Effector memory CD8-positive, alpha-beta T cell (primary cell): ENCODE measurements at regions not wholly inside any gene's neighbourhood (a gene's known extent, or its start where the extent isn't known, plus 50 kb on each side); places are given as distances from the start of the nearest gene placed in this dataset.

Experiments
- ATAC-seq: fragments of 150-1000 bp; cut with Tn5 transposase; replicated peaks from 2 replicates; pipeline ENCODE4 v1.10.0; 2021; ENCODE audit warnings: mild to moderate bottlenecking, moderate library complexity
- DNase-seq, 3 experiments: peaks; one replicate each; pipeline ENCODE4 v3.0.0; 2021
- H3K27ac Mint-ChIP-seq, 2 donors: one replicate each; pipeline ENCODE4 v1.8.0; 2022; ENCODE audit warnings: mild to moderate bottlenecking in 2 of 2, mixed read lengths in 2 of 2, moderate library complexity in 2 of 2
- H3K27me3 Mint-ChIP-seq, 2 donors: one replicate each; pipeline ENCODE4 v1.8.0; 2022; ENCODE audit warnings: mixed read lengths in 2 of 2
- H3K36me3 Mint-ChIP-seq: one replicate; pipeline ENCODE4 v1.8.0; 2022; ENCODE audit warnings: mild to moderate bottlenecking, moderate library complexity, mixed read lengths; ENCODE audit not compliant: insufficient read depth
- H3K4me1 Mint-ChIP-seq, 2 donors: one replicate each; pipeline ENCODE4 v1.8.0; 2022; ENCODE audit warnings: low read depth in 2 of 2, mixed read lengths in 2 of 2
- H3K4me3 Mint-ChIP-seq, 2 donors: one replicate each; pipeline ENCODE4 v1.8.0; 2022; ENCODE audit warnings: mild to moderate bottlenecking in 2 of 2, mixed read lengths in 2 of 2, moderate library complexity in 2 of 2
- H3K9me3 Mint-ChIP-seq, 2 donors: one replicate each; pipeline ENCODE4 v1.8.0; 2022; ENCODE audit warnings: mixed read lengths in 2 of 2

DNA sequence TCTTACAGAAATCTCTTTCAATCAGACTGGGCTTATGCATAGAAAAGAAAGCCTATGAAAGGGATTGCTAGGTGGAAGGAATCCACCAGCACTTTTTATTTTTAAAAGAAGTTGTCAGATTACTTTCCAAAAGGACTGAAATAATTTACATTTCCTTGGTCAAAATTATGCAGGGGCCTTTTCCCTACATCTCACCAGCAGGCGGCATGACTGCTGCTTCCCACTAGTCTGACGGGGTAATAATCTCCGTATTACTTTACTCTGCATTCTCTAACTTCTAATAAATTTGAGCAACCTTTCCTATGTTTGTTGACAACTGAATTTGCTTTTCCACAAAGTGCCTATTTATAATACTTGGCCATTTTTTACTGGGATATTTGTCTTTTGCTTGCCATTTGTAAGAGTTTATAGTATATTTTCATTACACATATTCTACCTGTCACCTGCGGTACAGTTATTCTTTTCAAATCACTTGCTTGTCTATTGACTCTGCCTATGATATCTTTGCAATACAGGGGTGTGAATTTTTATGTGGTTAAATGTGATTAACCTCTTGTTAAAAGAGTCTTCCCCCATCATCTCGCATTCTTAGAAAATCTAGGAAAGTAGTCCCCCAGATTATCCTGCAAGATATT is 51.9 kb upstream of the USP47 start:
- H3K27me3 Mint-ChIP-seq, result peaks cover 0 to 23% of the 10 kb centered on the region in 2 donors
- no peaks in the 10 kb centered on the region for H3K9me3 Mint-ChIP-seq
- DNase-seq, result no peak

DNA sequence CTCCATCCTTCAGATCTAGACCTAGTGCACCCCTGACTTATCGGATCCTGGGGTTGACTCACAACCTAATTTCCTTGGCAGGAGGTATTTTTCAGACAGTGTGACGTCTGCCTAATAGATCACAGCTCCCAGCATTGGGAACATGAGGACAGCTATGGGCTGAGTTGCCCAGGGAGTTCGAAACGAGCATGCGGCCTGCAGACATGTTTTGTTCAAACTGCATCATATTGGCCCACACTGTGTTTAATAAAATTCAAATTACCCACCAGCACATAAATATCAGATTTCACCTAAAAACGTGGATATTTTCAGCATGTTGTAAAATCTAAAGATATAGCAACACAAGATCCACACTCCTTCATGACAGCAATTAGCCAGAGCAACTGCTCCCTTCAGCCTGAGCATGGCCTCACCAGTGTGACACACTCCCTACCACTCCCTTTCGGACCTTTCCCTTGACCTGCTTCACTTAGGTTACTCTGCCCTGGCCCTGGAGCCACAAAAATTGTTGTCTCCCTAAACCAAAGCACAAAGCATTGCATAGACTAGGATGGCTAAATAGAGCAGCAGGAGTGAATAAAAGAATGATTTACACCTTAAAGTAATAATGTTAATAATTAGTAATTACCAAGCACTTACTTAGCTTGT is 53.6 kb upstream of the USP47 start:
- Mint-ChIP-seq H3K36me3 (no peaks in the 10 kb centered on the region), H3K4me3 (no peak overlapping the region)

More for the DNA sequence above, 51.9 kb upstream of the USP47 start:
- Mint-ChIP-seq H3K4me1 (no peaks in the 10 kb centered on the region), H3K36me3 (no peaks in the 10 kb centered on the region), H3K27ac (no peak overlapping the region), H3K4me3 (no peak overlapping the region)
- no peak for ATAC-seq

DNA sequence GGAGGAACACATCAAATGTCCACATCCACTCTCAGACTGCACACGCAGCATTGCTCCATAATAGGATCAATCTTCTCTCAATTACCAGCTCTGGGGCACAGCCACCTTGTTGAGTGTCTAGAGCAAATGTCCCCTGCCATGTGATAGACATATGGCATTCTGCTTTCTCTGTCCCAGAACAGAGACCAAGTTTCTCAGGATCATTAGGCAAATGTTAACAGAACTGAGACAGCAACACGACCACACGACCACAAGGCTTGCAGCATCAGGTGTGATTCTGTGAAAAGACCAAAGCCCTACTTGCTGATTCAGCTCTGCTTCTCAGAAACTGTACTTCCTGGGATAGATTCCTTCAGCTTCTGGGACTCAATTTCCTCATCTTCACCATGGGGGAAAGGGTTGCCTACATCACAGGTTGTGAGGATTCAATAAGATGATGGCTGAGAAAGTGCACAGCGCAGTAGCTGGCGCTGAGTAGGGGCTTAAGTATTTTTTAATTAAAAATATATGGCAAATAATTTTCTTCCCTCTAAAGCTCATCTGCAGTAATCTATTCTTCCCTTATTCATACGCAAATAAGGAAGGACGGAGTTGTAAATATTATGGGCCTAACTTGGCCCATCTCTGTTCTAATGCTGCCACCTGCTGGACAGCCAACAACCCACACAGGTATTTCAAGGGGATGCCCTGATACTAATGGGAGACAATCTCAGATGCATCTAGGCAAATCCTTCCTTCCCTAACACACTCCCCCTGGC is 54.3 kb upstream of the USP47 start:
- no peaks in the 10 kb centered on the region for H3K4me1 Mint-ChIP-seq

More for the DNA sequence above, 53.6 kb upstream of the USP47 start:
- ATAC-seq, result no peak
- no peak overlapping the region for H3K27ac Mint-ChIP-seq
- no peaks in the 10 kb centered on the region for H3K9me3 Mint-ChIP-seq
- peaks cover 12 to 22% of the 10 kb centered on the region in 2 donors for H3K27me3 Mint-ChIP-seq
- H3K4me1 Mint-ChIP-seq, result no peaks in the 10 kb centered on the region
- DNase-seq, result no peak

DNA sequence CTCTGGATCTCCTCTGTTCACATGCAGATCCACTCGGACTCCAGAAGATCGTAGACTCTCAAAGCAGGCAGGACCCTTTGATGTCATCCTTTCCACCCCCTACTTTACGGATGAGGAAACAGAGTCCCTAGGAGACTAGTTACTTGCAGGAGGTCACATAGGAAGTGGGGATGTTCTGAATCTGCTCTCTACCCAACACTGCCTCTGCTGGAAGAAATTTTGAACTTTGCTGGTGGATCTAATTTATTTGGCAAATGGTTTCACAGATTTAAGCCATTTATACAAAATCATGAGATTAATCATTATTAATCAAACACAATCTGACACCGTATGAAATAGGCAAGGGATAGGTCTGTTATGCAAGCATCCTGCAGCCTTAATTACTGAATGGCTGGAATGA is 55.0 kb upstream of the USP47 start:
- H3K27ac Mint-ChIP-seq, result no peak overlapping the region
- H3K9me3 Mint-ChIP-seq, result no peaks in the 10 kb centered on the region
- peaks cover 14 to 22% of the 10 kb centered on the region in 2 donors for H3K27me3 Mint-ChIP-seq
- DNase-seq, result no peak
- no peaks in the 10 kb centered on the region for H3K36me3 Mint-ChIP-seq
- H3K4me3 Mint-ChIP-seq, result no peak overlapping the region
- no peaks in the 10 kb centered on the region for H3K4me1 Mint-ChIP-seq
- no peak for ATAC-seq

More for the DNA sequence above, 54.3 kb upstream of the USP47 start:
- Mint-ChIP-seq H3K27ac (no peak overlapping the region), H3K4me3 (no peak overlapping the region), H3K9me3 (no peaks in the 10 kb centered on the region), H3K27me3 (peaks cover 14 to 22% of the 10 kb centered on the region in 2 donors), H3K36me3 (no peaks in the 10 kb centered on the region)
- ATAC-seq (peak; percentile 87), DNase-seq (peak; percentile 65 to 66 (median 65))

DNA sequence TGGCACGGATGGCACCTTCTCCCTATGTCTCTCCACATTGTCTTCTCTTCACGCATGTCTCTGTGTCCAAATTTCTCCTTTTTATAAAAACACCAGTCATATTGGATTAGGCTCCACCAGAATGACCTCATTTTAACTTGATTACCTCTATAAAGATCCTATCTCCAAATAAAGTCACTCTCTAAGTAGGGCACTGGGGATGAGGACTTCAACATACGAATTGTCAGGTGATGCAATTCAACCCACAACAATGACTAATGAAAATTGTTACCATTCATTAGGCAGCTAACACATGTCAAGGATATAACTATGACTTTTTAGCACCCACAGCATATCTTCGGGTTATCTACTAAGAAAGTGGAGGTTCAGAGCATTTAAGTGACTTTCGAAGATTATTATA is 55.5 kb upstream of the USP47 start:
- H3K4me3 Mint-ChIP-seq, result no peak overlapping the region
- H3K27ac Mint-ChIP-seq, result no peak overlapping the region
- peaks cover 19 to 25% of the 10 kb centered on the region in 2 donors for H3K27me3 Mint-ChIP-seq
- no peaks in the 10 kb centered on the region for H3K4me1 Mint-ChIP-seq
- ATAC-seq (no peak), DNase-seq (no peak)
- H3K9me3 Mint-ChIP-seq, result no peaks in the 10 kb centered on the region
- H3K36me3 Mint-ChIP-seq, result no peaks in the 10 kb centered on the region

DNA sequence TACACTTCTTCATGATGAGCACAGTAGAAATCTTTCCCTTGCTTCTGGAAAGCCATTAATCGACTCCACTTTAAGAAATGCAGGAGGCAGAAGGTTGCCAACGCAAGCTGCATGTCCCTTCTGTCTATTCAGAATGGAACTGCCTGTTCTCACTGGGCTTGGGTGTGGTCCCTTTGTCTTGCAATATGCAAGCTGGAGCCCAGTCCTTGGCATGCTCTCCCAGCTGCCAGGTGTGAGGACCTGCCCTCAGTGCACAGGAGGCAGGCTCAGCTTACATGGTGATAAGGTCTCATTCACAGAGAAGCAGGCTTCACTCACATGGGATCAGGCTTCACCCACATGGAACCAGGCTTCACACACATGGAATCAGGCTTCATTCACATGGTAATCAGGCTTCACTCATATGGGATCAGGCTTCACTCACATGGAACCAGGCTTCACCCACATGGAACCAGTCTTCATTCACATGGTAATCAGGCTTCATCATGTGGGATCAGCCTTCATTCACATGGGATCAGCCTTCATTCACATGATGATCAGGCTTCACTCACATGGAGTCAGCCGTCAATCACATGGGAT is 59.2 kb upstream of the USP47 start:
- Mint-ChIP-seq H3K4me1 (no peaks in the 10 kb centered on the region), H3K36me3 (no peaks in the 10 kb centered on the region), H3K9me3 (no peaks in the 10 kb centered on the region), H3K27me3 (peaks cover 37 to 46% of the 10 kb centered on the region in 2 donors), H3K4me3 (no peak overlapping the region), H3K27ac (no peak overlapping the region)
- ATAC-seq, result no peak
- no peak for DNase-seq

DNA sequence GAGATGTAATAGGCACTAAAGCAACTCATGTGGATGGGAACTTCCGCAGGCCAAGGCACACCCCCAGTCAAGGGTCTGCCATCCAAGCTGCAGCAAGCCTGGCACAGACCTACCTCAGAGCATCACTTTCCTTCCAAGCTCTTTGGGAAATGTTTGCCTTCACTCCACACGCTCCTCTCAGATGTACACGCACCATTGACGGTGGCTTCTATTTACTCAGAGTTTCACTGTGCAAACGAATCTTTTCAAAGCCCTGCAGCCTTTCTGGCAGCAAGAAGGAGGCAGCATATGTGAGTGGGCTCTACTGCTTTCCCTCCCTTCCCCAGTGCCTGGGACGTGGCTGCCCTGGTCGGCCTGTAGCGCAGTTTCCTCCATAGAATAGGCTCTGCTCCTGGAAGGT is 60.9 kb upstream of the USP47 start:
- no peak for DNase-seq
- Mint-ChIP-seq H3K27me3 (peaks cover 39 to 56% of the 10 kb centered on the region in 2 donors), H3K36me3 (no peaks in the 10 kb centered on the region), H3K4me1 (no peaks in the 10 kb centered on the region), H3K27ac (no peak overlapping the region), H3K9me3 (no peaks in the 10 kb centered on the region), H3K4me3 (no peak overlapping the region)
- ATAC-seq, result no peak

DNA sequence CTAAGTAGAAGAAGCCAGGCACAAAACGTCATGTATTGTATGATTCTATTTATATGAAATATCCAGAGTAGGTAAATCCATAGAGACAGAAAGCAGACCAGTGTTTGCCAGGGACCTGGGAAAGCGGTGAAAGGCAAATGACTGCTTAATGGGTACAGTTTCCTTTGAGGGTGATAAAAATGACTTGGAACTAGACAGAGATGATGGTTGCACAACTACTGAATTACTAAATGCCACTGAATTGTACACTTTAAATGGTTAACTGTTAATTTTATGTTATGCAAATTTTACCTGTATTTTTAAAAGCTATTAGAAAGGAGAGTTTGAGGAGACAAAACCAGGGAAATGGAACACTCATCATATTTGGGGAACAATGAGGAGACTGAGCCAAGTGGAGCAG is 61.8 kb upstream of the USP47 start:
- no peaks in the 10 kb centered on the region for H3K36me3 Mint-ChIP-seq
- H3K9me3 Mint-ChIP-seq, result no peaks in the 10 kb centered on the region
- peaks cover 48 to 56% of the 10 kb centered on the region in 2 donors for H3K27me3 Mint-ChIP-seq
- H3K4me3 Mint-ChIP-seq, result no peak overlapping the region
- no peak for ATAC-seq
- no peak overlapping the region for H3K27ac Mint-ChIP-seq
- no peak for DNase-seq
- H3K4me1 Mint-ChIP-seq, result no peaks in the 10 kb centered on the region

DNA sequence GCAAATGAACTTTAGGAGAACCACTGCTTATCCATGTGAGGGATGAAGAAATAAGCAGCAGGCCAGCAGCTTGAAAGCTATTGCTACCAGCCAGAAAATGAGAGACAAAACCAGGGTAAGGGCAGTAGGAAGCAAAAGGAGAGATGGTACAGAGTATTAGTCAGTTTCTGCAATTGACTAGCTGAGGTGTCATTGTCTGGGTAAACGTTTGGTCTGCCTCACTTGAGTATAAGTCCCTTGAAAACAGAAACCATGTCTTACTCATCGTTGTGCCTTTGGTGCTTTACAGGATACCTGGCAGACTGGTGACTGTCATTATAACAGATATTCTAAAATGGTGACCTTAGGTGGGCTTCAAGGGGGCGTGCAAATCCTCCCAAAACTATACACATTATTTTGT is 63.9 kb upstream of the USP47 start:
- Mint-ChIP-seq H3K36me3 (no peaks in the 10 kb centered on the region), H3K4me1 (no peaks in the 10 kb centered on the region), H3K4me3 (no peak overlapping the region)

DNA sequence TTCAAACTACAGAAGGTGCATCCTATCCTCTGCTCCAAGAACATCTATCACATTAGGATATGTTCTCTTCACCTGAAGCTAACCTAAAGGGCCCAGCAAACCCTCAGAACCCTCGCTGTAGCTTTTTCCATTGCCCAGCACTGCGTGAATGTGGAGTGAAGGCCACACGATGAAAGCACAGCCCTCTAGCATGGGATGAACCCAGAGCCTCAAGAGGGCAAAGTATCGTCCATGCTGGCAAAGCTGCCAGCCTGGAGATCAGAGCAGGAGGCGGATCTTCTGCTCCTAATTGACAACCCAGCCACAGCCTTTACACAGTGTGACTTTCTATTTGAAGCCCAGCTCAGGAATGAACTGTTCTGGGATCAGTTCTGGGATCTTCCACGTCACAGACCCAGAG is 65.1 kb upstream of the USP47 start:
- Mint-ChIP-seq H3K4me3 (no peak overlapping the region), H3K9me3 (no peaks in the 10 kb centered on the region), H3K4me1 (no peaks in the 10 kb centered on the region), H3K27ac (no peak overlapping the region), H3K36me3 (no peaks in the 10 kb centered on the region), H3K27me3 (peaks cover 47 to 48% of the 10 kb centered on the region in 2 donors)
- DNase-seq, result no peak
- no peak for ATAC-seq

More for the DNA sequence above, 63.9 kb upstream of the USP47 start:
- no peak overlapping the region for H3K27ac Mint-ChIP-seq
- H3K27me3 Mint-ChIP-seq, result peaks cover 47 to 49% of the 10 kb centered on the region in 2 donors
- ATAC-seq (no peak), DNase-seq (no peak)
- H3K9me3 Mint-ChIP-seq, result no peaks in the 10 kb centered on the region

DNA sequence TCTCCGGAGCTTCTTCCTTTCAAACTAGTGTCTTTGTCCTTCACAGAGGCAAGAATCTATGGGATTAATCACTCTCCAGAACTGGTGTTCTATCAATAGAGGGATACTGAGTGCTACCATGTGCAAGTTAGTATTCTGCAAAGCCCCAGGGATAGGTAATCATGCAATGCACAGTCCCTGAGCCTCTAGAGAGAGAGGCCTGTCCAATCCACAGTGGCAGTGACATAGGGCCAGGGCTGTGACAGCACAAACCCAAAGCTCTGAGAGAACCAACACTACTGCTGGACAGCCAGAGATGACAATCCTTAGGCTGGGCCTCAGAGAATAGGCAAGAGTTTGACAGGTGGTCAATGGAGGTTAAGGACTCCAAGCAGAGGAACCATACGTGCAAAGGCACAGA is 66.8 kb upstream of the USP47 start:
- Mint-ChIP-seq H3K27me3 (peaks cover 42 to 51% of the 10 kb centered on the region in 2 donors), H3K4me1 (no peaks in the 10 kb centered on the region), H3K4me3 (no peak overlapping the region), H3K36me3 (no peaks in the 10 kb centered on the region), H3K27ac (no peak overlapping the region), H3K9me3 (no peaks in the 10 kb centered on the region)
- ATAC-seq (no peak), DNase-seq (no peak)

DNA sequence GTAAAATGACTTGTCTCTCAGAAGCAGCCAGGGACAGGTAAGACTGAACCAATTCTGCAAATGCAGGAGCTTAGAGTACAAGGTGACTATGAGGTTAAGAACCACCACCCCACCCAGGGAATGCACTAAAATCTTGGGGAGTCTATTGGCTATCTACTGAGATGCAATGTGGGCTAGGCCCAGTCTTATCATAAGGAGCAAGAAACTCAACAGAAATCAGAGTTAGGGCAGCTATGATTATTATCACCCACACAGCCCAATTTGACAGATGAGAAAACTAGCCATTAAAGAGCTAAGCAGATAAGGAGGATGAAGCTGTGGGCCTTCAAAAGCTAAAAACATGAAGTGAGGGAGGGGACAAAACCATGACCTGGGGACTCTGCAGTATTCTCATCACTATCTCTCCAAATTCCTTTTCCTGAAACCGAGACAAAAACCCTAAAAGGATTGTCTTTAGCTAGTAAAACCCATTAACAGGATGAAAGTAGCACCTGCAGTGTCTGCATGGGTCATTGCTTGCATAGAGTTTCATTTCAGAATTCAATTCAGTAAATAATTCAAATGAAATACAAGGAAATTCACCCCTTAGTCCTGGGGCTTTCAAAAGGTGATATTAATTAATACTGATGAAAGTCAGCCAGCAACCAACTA is 68.8 kb upstream of the USP47 start:
- Mint-ChIP-seq H3K9me3 (no peaks in the 10 kb centered on the region), H3K36me3 (no peaks in the 10 kb centered on the region), H3K27ac (no peak overlapping the region), H3K27me3 (peaks cover 42 to 52% of the 10 kb centered on the region in 2 donors), H3K4me1 (no peaks in the 10 kb centered on the region), H3K4me3 (no peak overlapping the region)
- ATAC-seq (no peak), DNase-seq (no peak)

DNA sequence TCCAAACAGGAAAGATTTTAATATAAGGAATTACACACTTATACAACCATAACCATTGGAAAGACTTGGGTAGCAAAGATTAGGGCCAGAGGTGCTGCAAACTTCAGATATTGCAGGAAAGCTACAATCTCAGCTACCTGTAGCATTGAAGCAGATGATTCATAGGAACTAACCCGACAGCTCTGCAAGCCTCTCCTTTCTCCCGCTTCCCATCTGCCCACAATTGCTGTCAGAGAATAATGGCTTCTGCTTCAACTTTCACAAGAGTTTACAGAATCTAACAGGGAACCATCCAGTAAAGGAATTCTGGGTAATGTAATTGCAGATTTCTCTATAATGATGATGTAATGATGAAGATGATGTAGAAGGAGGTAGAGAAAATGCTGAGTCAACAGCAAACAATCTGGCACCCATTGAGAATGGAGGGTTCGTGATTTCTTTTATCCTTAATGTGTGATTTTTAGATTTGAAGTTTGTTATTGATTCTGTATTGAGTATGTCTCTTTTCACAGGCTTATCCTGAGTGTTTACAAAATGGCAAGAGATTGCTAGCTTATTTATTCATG is 70.8 kb upstream of the USP47 start:
- Mint-ChIP-seq H3K27ac (no peak overlapping the region), H3K4me3 (no peak overlapping the region), H3K27me3 (peaks cover 40 to 48% of the 10 kb centered on the region in 2 donors), H3K9me3 (no peaks in the 10 kb centered on the region), H3K36me3 (no peaks in the 10 kb centered on the region), H3K4me1 (no peaks in the 10 kb centered on the region)
- DNase-seq, result no peak
- no peak for ATAC-seq
